Stimulated activated naive B cell treated with anti-CD40 and anti-IgM and Interleukin-4, amounts not matched to agents 10 μg/mL and 1 μg/mL and 100 μg/mL, for 72 hours (primary cell): ENCODE measurements at regions not wholly inside any gene's neighbourhood (a gene's known extent, or its start where the extent isn't known, plus 50 kb on each side); places are given as distances from the start of the nearest gene placed in this dataset.
"Not testable (repeated sequence)": the region's sequence is repeated elsewhere in the genome, so short reads cannot be mapped to it uniquely, and the experiment has no call there.

Experiments
- ATAC-seq, 2 donors: fragments of 150-1000 bp; cut with Tn5 transposase; replicated peaks; 2 replicates each; pipeline ENCODE4 v1.10.0; 2021; ENCODE audit warnings: moderate library complexity in 1 of 2
- DNase-seq: peaks from one replicate; pipeline ENCODE4 v3.0.0; 2021
- H3K27ac Mint-ChIP-seq: one replicate; pipeline ENCODE4 v1.8.0; 2022; ENCODE audit warnings: mild to moderate bottlenecking, mixed read lengths
- H3K27me3 Mint-ChIP-seq, 2 donors: one replicate each; pipeline ENCODE4 v1.8.0; 2022; ENCODE audit warnings: mixed read lengths in 2 of 2
- H3K36me3 Mint-ChIP-seq, 2 donors: one replicate each; pipeline ENCODE4 v1.8.0; 2022; ENCODE audit warnings: mixed read lengths in 2 of 2, mild to moderate bottlenecking in 1 of 2
- H3K4me1 Mint-ChIP-seq, 2 donors: one replicate each; pipeline ENCODE4 v1.8.0; 2022; ENCODE audit warnings: mixed read lengths in 2 of 2, mild to moderate bottlenecking in 1 of 2
- H3K4me3 Mint-ChIP-seq, 2 donors: one replicate each; pipeline ENCODE4 v1.8.0; 2022; ENCODE audit warnings: mild to moderate bottlenecking in 2 of 2, mixed read lengths in 2 of 2, moderate library complexity in 1 of 2
- H3K9me3 Mint-ChIP-seq, 2 donors: one replicate each; pipeline ENCODE4 v1.8.0; 2022; ENCODE audit warnings: mixed read lengths in 2 of 2, mild to moderate bottlenecking in 1 of 2

DNA sequence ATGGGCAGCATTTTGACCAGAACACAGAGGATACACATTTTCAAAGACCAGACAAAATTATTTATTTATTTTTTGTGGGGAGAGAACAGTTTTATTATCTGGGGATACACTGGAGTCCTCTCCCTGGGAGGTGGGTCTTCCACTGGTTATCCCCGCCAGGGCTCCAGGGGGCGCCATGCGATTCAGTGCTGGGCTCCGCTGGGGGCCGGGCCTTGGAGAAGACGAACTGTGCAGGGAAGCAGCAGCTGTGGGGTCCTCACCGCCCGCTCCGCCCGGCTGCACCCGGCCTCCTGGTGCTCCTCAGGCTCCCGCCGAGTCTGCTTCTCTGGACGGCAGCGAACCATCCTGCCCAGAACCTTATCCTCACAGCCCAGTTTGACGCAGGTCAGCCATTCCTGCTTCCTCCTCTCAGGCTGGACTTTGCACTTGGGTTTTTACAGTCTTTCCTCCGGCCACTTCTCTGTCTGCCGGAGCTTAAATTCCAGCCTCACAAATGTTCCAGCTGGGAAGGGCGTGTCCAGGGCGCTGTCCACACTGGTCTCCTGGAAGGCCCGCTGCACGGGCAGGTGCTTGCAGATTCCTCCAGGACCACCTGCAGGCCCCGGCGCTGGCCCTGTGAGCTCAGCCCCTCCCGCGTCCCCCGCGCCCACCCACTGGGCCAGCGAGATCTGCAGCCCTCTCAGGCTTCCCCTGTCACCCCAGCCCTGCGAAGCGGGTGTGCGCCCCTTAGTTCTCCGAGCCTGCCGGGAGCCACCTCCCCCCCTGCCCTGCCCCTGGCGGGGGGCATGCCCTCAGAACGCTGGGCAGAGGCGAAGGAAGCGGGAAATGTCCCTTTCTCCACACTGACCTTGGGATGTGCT is 1830.0 kb upstream of the DEFB115 start:
- no peak for ATAC-seq
- Mint-ChIP-seq H3K4me3 (peak overlapping the region in 1 of 2 donors; percentile 44), H3K9me3 (peaks cover 0 to 3% of the 10 kb centered on the region in 2 donors), H3K27me3 (no peaks in the 10 kb centered on the region), H3K27ac (no peak overlapping the region), H3K36me3 (no peaks in the 10 kb centered on the region), H3K4me1 (no peaks in the 10 kb centered on the region)
- no peak for DNase-seq

DNA sequence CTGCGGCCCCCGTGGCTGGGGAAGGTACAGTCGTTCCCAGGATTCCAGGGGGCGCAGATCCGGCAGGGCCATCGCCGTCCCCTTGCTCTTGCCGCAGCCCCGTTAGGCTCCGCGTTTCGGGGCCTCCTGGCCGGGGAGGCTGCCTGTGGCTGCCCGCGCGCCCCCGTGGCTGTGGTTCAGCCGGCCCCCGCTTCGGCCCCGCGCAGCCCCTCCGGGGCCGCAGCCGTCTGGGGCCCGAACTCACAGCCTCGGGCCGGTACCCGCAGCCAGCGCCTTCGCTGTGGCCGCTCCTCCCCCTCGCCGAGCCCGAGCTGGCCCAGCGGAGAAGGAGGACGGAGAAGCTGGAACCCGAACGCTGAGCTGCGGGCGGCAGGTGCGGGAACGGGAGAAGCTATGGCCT is 1826.9 kb upstream of the DEFB115 start:
- DNase-seq (no peak), ATAC-seq (no peak)
- Mint-ChIP-seq H3K4me3 (no peak overlapping the region), H3K9me3 (no peaks in the 10 kb centered on the region), H3K27ac (no peak overlapping the region), H3K4me1 (no peaks in the 10 kb centered on the region), H3K27me3 (no peaks in the 10 kb centered on the region), H3K36me3 (no peaks in the 10 kb centered on the region)

DNA sequence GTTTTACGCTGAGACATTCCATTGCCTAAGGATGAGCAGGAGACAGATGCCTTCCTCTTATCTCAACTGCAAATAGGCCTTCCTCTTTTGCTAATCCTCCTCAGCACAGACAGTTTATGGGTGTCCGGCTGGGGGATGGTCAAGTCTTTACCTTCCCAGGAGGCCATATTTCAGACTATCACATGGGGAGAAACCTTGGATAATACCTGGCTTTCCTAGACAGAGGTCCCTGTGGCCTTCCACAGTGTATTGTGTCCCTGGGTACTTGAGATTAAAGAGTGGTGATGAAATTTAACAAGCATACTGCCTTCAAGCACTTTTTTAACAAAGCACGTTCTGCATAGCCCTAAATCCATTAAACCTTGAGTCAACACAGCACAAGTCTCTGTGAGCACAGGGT is 1816.7 kb upstream of the DEFB115 start:
- not testable (repeated sequence) for H3K27ac Mint-ChIP-seq, ATAC-seq, H3K36me3 Mint-ChIP-seq, DNase-seq, H3K4me3 Mint-ChIP-seq, H3K9me3 Mint-ChIP-seq, H3K27me3 Mint-ChIP-seq, H3K4me1 Mint-ChIP-seq

DNA sequence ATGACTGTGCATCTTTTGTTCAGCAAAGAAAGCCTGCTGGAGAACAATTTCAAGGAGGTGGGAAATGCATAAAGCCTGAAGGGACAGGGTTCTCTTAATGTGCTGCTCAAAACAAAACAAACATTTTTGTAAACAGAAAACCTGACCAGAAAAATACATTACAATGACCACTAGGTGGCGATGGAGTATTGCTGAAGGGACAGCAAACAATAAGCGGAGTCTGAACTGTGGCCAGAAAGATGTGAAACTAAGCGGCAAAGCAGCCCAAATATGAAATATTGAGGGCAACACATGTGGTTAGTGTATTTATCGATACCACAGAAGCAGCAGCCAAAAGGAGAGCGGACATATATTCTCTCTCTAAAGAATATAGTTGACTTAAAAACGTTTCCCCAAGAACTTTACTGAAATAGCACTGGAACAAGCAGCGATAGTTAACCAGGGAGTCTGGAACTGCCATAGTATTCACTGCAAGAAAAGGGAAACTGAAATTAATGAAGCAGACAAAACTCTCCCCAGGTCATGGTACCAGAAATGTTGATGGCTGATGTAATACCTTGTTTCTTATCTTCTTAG is 1814.2 kb upstream of the DEFB115 start:
- H3K4me1 Mint-ChIP-seq, H3K4me3 Mint-ChIP-seq, DNase-seq: not testable (repeated sequence)

DNA sequence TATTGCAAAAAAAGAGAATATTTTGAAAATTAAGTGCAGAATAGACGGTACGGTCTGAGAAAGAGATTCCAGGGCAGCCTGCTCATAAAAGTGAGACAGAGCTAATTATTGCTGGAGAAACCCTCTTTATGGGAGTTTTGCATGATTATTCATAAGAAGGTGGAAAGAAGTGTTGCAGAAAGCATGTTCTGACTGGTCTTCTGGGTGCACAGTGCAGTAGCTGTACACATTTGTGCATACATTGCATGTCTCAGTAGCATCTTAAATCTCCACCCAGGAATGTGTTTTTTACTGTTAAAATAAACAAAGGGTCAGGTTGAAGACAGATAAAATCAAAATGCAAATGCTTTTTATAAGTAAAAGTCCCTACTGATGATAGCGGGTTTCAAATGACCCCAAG is 1813.6 kb upstream of the DEFB115 start:
- Mint-ChIP-seq H3K9me3 (no peaks in the 10 kb centered on the region), H3K4me3 (no peak overlapping the region), H3K27ac (no peak overlapping the region), H3K36me3 (no peaks in the 10 kb centered on the region), H3K4me1 (no peaks in the 10 kb centered on the region), H3K27me3 (no peaks in the 10 kb centered on the region)
- DNase-seq (no peak), ATAC-seq (peak; percentile 34 to 79)

More for the DNA sequence above, 1814.2 kb upstream of the DEFB115 start:
- H3K27ac Mint-ChIP-seq, H3K36me3 Mint-ChIP-seq, H3K9me3 Mint-ChIP-seq, H3K27me3 Mint-ChIP-seq: not testable (repeated sequence)
- peak in 1 of 2 donors; percentile 23 for ATAC-seq

DNA sequence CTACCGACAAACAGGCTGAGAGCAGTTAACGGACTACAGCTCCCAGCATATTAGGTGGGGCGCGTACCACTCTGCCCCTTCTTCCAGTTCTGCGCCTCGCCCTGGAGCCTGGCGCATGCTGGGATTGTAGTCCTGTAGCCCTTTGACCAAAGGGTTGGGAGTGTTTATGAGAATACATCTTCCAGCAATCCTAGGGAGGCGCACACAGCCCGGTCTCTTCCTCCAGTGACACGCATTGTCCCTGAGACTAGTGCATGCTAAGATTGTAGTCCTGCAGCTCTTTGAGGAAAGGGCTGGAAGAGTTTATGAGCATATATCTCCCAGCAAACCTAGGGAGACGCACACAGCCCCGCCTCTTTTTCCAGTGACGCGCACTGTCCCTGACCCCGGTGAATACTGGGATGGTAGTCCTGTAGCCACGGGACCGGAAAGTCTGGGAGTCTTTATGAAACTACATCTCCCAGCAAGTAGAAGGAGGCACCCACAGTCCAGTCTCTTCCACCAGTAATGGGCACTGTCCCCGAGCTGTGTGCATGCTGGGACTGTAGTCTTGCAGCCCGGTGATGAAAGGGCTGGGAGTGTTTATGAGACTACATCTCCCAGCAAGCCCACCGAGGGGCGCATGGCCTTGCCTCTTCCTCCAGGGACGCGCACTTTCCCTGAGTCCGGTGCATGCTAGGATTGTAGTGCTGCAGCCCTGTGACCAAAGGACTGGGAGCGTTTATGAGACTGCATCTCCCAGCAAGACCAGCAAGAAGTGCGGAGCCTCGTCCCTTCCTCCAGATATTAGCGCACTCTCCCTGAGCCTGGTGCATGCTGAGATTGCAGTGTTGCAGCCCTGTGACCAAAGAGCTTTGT is 1812.2 kb upstream of the DEFB115 start:
- peak overlapping the region; percentile 16 to 48 for H3K4me3 Mint-ChIP-seq
- H3K27me3 Mint-ChIP-seq, H3K36me3 Mint-ChIP-seq, H3K9me3 Mint-ChIP-seq, H3K27ac Mint-ChIP-seq, H3K4me1 Mint-ChIP-seq: not testable (repeated sequence)
- ATAC-seq (peak; percentile 85 to 95), DNase-seq (peak; percentile 16)

DNA sequence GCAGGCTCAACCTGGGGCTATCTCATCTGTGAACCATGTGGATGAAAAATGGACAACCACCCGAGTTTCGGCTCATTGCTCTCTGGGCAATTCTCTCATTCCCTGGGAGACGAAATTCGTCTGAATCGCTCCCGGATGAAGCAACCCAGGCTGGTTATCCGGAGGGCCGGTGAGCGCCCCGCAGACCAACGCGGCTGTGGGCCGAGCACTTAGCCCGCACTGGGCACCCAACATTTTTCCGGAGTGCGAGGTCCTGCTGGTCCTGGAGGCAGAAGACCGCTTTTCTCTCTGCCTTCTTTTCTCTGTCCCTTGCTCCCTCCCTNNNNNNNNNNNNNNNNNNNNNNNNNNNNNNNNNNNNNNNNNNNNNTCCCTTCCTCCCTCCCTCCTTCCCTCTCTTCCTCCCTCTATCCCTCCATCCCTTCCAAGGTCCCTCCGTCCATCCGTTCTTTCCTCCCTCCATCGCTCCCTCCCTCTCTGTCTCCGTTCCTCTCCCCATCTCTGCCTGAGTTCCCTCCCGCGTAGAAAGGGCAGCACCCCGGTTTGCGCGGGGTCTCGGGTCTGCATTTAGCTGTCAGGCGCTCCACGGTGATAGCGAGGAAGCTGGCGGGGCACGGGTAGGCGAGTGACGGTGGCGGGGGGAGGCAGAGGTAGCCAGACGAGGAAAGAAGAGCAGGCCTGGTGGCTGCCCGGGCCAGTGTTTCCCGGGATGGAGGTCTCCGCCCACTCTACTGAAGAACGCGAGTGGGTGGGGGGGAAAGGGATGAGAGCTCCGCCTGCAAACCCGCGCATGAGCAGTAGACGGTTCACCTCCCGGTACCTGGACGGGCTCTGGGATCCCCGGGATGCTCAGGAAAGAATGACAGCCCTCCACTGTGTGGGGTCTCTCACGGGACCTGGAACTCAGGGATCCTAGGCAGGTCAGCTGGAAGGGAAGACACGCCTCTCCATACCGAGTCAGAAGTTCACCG is 1809.7 kb upstream of the DEFB115 start:
- DNase-seq, H3K9me3 Mint-ChIP-seq, H3K4me1 Mint-ChIP-seq, H3K4me3 Mint-ChIP-seq, H3K36me3 Mint-ChIP-seq, H3K27me3 Mint-ChIP-seq, H3K27ac Mint-ChIP-seq, ATAC-seq: not testable (repeated sequence)

DNA sequence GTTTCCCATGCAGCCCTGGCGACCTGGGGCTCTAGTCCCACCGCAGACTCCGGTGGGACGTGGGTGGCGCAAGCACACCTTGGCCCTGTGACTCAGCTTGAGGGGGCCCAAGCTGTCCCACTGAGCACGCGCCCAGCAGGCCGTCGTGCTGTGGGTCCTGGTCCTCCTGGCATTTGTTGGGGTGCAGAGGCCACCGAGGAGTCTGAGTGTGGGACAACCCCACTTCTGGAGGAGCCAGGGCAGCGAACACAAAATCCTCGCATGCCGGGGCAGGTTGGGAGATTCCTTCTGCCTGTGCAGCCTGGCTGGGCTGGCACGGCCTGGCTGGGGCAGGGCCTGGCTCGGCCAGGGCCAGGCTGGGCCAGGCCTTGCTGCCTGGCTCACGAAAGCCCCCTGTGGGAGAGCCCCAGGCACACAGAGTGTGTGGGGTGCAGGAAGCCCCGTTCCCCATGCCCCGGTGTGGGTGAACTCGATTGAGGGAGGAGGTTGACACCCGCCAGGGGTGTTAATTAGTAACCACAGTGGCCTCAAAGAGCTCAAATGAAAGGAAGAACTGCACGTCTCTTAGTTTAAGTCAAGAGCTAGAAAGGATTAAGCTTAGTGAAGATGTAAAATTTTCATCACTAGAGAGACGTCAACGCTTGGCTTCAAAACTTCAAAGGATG is 1808.5 kb upstream of the DEFB115 start:
- Mint-ChIP-seq H3K4me3 (no peak overlapping the region), H3K9me3 (peaks cover 2 to 5% of the 10 kb centered on the region in 2 donors), H3K4me1 (no peaks in the 10 kb centered on the region), H3K27ac (no peak overlapping the region), H3K27me3 (no peaks in the 10 kb centered on the region), H3K36me3 (no peaks in the 10 kb centered on the region)
- no peak for ATAC-seq
- DNase-seq, result no peak

DNA sequence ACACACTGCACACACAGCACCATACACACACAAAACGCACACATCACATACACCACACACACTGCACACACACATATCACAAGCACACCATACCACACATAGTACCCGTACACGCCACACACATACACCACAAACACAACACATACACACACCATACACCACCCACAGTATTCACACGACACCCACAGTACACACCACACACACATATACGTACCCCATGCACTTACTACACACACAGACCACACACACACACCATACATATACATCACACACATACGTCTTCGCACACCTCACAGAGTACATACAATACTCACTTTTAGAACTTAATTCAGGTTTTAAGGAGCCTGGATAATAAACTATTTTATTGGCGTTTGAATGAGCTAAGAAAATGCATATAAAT is 1805.3 kb upstream of the DEFB115 start:
- DNase-seq (no peak), ATAC-seq (no peak)
- no peaks in the 10 kb centered on the region for H3K4me1 Mint-ChIP-seq

DNA sequence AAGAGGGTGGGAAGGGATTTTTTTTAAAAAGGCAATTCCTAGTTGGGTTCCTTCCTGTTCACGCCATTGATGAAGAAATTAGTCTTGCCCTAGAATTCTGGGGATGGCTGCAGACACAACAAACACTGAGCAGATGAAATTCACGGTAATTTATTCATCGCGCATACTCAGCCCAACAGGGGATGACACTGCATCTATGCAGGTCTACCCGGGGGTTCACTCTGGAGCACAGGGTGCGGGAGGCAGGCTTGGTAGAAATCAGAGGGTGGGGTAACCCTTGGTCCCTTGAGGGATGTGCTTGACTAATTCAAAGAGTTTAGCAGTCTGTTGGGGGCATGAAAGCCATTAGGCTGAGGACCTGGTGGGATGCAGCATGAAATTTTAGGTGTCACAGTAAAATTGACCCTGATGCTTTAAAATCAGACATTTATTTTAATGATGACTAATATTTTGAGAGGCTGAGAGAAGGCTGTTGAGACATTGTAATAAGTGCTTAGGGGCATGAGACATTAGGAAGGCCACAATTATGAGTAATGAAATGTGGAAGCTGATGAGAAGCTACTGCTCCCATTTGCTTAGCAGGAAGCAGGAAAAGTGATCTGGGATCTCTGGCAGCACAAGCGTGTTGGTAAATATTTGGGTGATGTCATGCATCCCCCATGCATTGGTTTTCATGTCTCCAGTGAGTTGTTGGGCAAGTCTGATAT is 1800.3 kb upstream of the DEFB115 start:
- not testable (repeated sequence) for H3K27ac Mint-ChIP-seq, H3K9me3 Mint-ChIP-seq, DNase-seq, ATAC-seq, H3K36me3 Mint-ChIP-seq, H3K27me3 Mint-ChIP-seq, H3K4me3 Mint-ChIP-seq, H3K4me1 Mint-ChIP-seq

More for the DNA sequence above, 1805.3 kb upstream of the DEFB115 start:
- peaks cover 2 to 5% of the 10 kb centered on the region in 2 donors for H3K9me3 Mint-ChIP-seq
- no peaks in the 10 kb centered on the region for H3K27me3 Mint-ChIP-seq
- no peaks in the 10 kb centered on the region for H3K36me3 Mint-ChIP-seq
- H3K4me3 Mint-ChIP-seq, result no peak overlapping the region
- no peak overlapping the region for H3K27ac Mint-ChIP-seq

DNA sequence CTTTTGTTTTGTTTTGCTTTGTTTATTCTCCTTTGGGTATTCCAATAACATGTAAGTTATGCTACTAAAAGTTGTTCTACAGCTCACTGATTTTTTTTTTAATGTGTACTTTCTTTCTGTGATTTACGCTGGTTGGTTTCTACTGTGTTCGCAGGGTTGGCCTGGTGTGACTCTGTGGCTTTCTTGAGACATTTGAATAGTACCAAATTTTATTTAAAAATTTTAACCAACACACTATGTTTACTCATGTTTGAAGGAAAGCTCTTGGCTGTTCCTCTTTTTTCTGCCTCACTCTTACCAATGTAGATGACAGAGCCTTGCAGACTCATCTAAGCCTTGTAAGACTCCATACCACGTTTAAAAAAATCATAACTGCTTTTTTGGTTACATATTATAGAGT is 1784.9 kb upstream of the DEFB115 start:
- no peak overlapping the region for H3K27ac Mint-ChIP-seq

DNA sequence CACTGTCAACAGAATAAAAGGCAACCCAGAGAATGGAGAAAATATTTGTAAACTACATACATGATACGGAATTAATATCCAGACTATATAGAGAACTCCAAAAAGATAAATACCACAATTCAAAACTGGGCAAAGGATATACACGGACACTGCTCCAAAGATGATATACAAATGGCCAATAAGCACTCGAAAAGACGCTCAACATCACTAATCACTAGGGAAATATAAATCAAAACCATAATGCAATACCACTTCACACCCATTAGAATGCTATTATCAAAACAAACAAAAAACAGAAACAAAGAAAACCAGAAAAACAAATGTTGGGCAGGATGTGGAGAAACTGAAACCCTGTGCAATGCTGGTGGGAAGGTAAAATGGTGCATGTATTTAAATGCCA is 1764.6 kb upstream of the DEFB115 start:
- not testable (repeated sequence) for H3K27ac Mint-ChIP-seq, H3K4me1 Mint-ChIP-seq, H3K9me3 Mint-ChIP-seq, DNase-seq, H3K27me3 Mint-ChIP-seq, ATAC-seq, H3K36me3 Mint-ChIP-seq, H3K4me3 Mint-ChIP-seq

More for the DNA sequence above, 1784.9 kb upstream of the DEFB115 start:
- H3K36me3 Mint-ChIP-seq, result no peaks in the 10 kb centered on the region
- H3K4me3 Mint-ChIP-seq, result no peak overlapping the region
- DNase-seq (no peak), ATAC-seq (peak; percentile 85 to 90)
- no peaks in the 10 kb centered on the region for H3K27me3 Mint-ChIP-seq
- no peaks in the 10 kb centered on the region for H3K4me1 Mint-ChIP-seq
- peaks cover 0 to 20% of the 10 kb centered on the region in 2 donors for H3K9me3 Mint-ChIP-seq

DNA sequence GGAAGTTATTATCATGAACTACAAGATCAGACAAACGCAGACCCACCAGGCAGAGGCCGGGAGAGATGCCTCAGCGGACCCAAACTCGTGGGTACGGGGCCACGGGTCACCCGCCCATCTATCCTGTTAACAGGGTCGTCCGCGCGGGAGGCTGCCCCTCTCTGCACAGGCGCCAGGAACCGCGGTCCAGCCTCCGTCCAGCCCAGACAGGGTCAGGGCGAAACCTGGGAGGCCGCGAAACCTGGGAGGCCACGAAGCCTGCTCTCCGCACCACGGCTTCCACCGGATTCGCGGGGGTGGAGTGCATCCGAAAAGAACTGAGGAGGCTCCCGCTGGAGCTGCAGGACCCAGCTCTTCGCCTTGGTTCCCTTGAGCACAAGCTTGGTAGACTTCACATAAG is 1760.7 kb upstream of the DEFB115 start:
- H3K27ac Mint-ChIP-seq, H3K4me1 Mint-ChIP-seq, H3K27me3 Mint-ChIP-seq, ATAC-seq, H3K36me3 Mint-ChIP-seq, DNase-seq: not testable (repeated sequence)
- H3K4me3 Mint-ChIP-seq, result peak overlapping the region in 1 of 2 donors; percentile 68
- H3K9me3 Mint-ChIP-seq, result peaks cover 7 to 18% of the 10 kb centered on the region in 2 donors
